ENCODE measurements at regions not wholly inside any gene's neighbourhood (a gene's known extent, or its start where the extent isn't known, plus 50 kb on each side); places are given as distances from the start of the nearest gene placed in this dataset.

DNA sequence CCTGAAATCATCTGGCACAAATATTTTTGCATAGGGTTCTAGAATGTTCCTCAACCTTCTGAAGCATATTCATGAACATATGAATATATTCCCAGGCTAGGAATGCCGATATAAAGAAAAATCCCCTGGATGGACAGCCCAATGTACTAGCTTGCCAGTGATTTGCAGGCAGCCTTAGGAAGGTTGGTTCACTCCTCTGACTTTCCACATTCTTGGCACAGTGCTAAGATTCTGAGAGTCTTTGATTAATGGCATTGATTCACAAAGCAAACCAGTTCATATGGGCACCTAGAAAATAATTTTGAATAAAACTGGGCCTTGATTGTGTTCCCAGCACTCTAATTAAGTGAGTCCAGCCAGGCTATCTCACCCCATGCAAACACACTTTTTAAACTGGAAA lies 56.9 kb upstream of the ENPP4 start:
- DNase-seq: no peak

DNA sequence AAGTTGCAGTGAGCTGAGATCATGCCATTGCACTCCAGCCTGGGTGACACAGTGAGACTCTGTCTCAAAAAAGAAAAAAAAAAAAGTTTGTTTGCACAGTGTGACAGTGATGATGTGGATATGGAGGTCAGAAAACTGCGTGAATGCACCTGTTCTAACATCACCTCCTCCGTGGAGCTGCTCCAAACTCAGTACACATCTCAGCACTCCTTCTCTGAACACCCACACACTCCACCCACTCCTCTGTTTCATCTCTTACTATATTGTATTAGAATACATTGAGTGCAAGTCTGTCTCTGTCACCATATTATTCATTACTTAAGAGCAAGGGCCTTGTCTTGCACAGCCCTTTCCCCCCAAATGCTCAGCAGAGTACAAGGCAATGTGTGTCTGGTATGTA lies 51.5 kb upstream of the ENPP4 start:
- no peak for DNase-seq

DNA sequence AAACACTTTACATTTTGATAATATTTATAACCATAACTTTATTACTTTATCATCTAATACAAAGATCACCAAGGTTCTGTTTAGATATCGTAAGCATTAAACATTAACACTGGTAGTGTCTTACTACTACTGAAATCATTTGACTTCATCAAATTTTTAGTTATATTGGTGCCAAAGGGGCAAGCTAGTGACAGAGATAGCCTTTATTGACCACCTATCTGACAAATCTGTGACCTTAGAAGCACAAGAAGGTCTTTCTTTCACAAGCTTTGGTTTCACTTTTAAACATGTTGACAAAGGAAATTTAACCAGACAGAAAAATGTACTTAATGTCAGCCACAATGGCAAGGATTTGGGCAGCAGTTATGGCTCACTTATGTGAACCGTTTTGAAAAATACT lies 50.7 kb upstream of the ENPP4 start:
- DNase-seq: peak; percentile 35

Data from OCI-M1 (cell line).